OCI-LY7 (cell line): ENCODE measurements at regions not wholly inside any gene's neighbourhood (a gene's known extent, or its start where the extent isn't known, plus 50 kb on each side); places are given as distances from the start of the nearest gene placed in this dataset.

Experiments used
- BruUV-seq: library from RNA; stranded (reverse); fragments of 400-500 nt; replicated peaks from 2 replicates; lab custom pipeline; 2021; lab: Mats Ljungman, UMichigan
- CTCF ChIA-PET: fragments of 300-600 bp; sonication (Branson Sonifier 250); formaldehyde crosslinking; loops from one replicate; lab custom pipeline; 2022; ENCODE audit warnings: antibody characterized with exemption; ENCODE audit not compliant: unreplicated experiment; lab: Charles Lee
- POLR2A ChIA-PET: fragments of 300-600 bp; sonication (Branson Sonifier 250); formaldehyde crosslinking; loops from one replicate; lab custom pipeline; 2022; ENCODE audit warnings: antibody characterized with exemption; lab: Charles Lee
- DNase-seq: peaks from one replicate; pipeline ENCODE4 v3.0.0-alpha.2; 2015; ENCODE audit warnings: low spot score
- H2AFZ ChIP-seq: fragments of 200-600 bp; sonication (generic), shearing (Covaris generic); 2 replicates; pipeline ENCODE4 v1.6.1; 2014; ENCODE audit warnings: mild to moderate bottlenecking, antibody characterized with exemption, low read length, moderate library complexity
- H3K27ac ChIP-seq: fragments of 200-600 bp; sonication (generic); 2 replicates; pipeline ENCODE4 v1.5.1; 2014; ENCODE audit warnings: mixed run types, low read depth, mild to moderate bottlenecking, moderate library complexity, low read length, inconsistent platforms; ENCODE audit not compliant: poor library complexity, severe bottlenecking
- H3K36me3 ChIP-seq: fragments of 200-600 bp; sonication (generic); 2 replicates; pipeline ENCODE4 v1.6.1; 2014; ENCODE audit warnings: mild to moderate bottlenecking, antibody characterized with exemption, low read length, moderate library complexity, mixed read lengths; ENCODE audit not compliant: insufficient read depth
- H3K4me1 ChIP-seq: fragments of 200-600 bp; sonication (generic); 2 replicates; pipeline ENCODE4 v1.5.1; 2014; ENCODE audit warnings: mild to moderate bottlenecking, low read length; ENCODE audit not compliant: insufficient read depth, poor library complexity, severe bottlenecking
- H3K4me2 ChIP-seq: fragments of 200-600 bp; sonication (generic); 2 replicates; pipeline ENCODE4 v1.6.1; 2014; ENCODE audit warnings: mild to moderate bottlenecking, low read length
- H3K4me3 ChIP-seq: fragments of 200-600 bp; sonication (generic); 2 replicates; pipeline ENCODE4 v1.5.1; 2014; ENCODE audit warnings: mild to moderate bottlenecking, low read depth, low read length; ENCODE audit not compliant: poor library complexity, severe bottlenecking
- H3K79me2 ChIP-seq: fragments of 200-600 bp; sonication (generic); 2 replicates; pipeline ENCODE4 v1.6.1; 2016; ENCODE audit warnings: low read depth, mild to moderate bottlenecking, low read length, moderate library complexity, mixed read lengths; ENCODE audit not compliant: insufficient read depth
- H3K9me2 ChIP-seq: fragments of 200-600 bp; sonication (generic); 2 replicates; pipeline ENCODE4 v1.6.1; 2016; ENCODE audit warnings: mild to moderate bottlenecking, low read length, mixed read lengths; ENCODE audit not compliant: insufficient read depth
- H3K9me3 ChIP-seq: fragments of 200-600 bp; sonication (generic); 2 replicates; pipeline ENCODE4 v1.6.1; 2014; ENCODE audit warnings: mild to moderate bottlenecking, mixed run types, low read length, mixed read lengths
- H4K20me1 ChIP-seq: fragments of 200-600 bp; sonication (generic); 2 replicates; pipeline ENCODE4 v1.6.1; 2014; ENCODE audit warnings: mild to moderate bottlenecking, antibody characterized with exemption, low read length, moderate library complexity, mixed read lengths; ENCODE audit not compliant: insufficient read depth
- EZH2phosphoT487 ChIP-seq: fragments of 200-600 bp; sonication (generic); IDR thresholded peaks from 2 replicates; pipeline ENCODE4 v1.6.1; 2018; ENCODE audit warnings: low read depth, borderline replicate concordance, mild to moderate bottlenecking, mixed run types, antibody characterized with exemption, low read length, moderate library complexity, mixed read lengths
- intact Hi-C: fragments of 100-400 bp; cut with micrococcal nuclease; formaldehyde crosslinking; loops from one replicate; pipeline ENCODE4 v1.10.0; 2022; ENCODE audit not compliant: unreplicated experiment
- TF ChIP-seq, protein P1 (sequence below): fragments of 200-600 bp; sonication (generic); conservative IDR thresholded peaks from 2 replicates; pipeline ENCODE4 v1.5.1; 2014; ENCODE audit warnings: mild to moderate bottlenecking, antibody characterized with exemption, low read length, moderate library complexity, mixed read lengths

GRCh38 chr10:128901236-128901635 lies 565.8 kb upstream of the MGMT start:
- Histone ChIP-seq H3K36me3 (no peaks in the 10 kb centered on the region), H3K4me3 (no peak overlapping the region), H3K4me2 (no peak overlapping the region), H4K20me1 (no peaks in the 10 kb centered on the region), H3K9me2 (no peaks in the 10 kb centered on the region), H3K4me1 (no peaks in the 10 kb centered on the region), H2AFZ (no peak overlapping the region), H3K79me2 (no peaks in the 10 kb centered on the region), H3K9me3 (no peaks in the 10 kb centered on the region), H3K27ac (no peak overlapping the region)
- intact Hi-C loops = no loop called here
- POLR2A ChIA-PET = interaction anchor here (0.8 kb wide), 1 partner anchor 448 kb away, joined by 3 read pairs; no protein-coding TSS in a partner anchor
- BruUV-seq = no TSS peak
- DNase-seq = no peak
- TF ChIP-seq, protein P1, sequence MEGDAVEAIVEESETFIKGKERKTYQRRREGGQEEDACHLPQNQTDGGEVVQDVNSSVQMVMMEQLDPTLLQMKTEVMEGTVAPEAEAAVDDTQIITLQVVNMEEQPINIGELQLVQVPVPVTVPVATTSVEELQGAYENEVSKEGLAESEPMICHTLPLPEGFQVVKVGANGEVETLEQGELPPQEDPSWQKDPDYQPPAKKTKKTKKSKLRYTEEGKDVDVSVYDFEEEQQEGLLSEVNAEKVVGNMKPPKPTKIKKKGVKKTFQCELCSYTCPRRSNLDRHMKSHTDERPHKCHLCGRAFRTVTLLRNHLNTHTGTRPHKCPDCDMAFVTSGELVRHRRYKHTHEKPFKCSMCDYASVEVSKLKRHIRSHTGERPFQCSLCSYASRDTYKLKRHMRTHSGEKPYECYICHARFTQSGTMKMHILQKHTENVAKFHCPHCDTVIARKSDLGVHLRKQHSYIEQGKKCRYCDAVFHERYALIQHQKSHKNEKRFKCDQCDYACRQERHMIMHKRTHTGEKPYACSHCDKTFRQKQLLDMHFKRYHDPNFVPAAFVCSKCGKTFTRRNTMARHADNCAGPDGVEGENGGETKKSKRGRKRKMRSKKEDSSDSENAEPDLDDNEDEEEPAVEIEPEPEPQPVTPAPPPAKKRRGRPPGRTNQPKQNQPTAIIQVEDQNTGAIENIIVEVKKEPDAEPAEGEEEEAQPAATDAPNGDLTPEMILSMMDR = no peak
- no peak for TF ChIP-seq EZH2phosphoT487
- CTCF ChIA-PET = no interaction called here

- no peak overlapping the region for H3K4me3 ChIP-seq
- H3K4me1 ChIP-seq = no peaks in the 10 kb centered on the region
- no TSS peak for BruUV-seq
- DNase-seq = no peak
- no peaks in the 10 kb centered on the region for H4K20me1 ChIP-seq
- ChIA-PET CTCF (no interaction called here), POLR2A (interaction anchor here (0.7 to 1.0 kb wide), 3 partner anchors 8 to 447 kb away, joined by 3 to 4 read pairs (median 3); no protein-coding TSS in a partner anchor)
- H3K9me2 ChIP-seq = no peaks in the 10 kb centered on the region
- intact Hi-C loops = no loop called here
- H3K36me3 ChIP-seq = no peaks in the 10 kb centered on the region
- no peak overlapping the region for H3K4me2 ChIP-seq
- no peak overlapping the region for H2AFZ ChIP-seq
- no peaks in the 10 kb centered on the region for H3K79me2 ChIP-seq
- no peak for TF ChIP-seq EZH2phosphoT487
- TF ChIP-seq, protein P1 = no peak
- no peaks in the 10 kb centered on the region for H3K9me3 ChIP-seq
- H3K27ac ChIP-seq = no peak overlapping the region
Observed at GRCh38 chr10:128902031-128902710, 564.9 kb upstream of the MGMT start.
